AG08396 (cell line): ENCODE measurements at regions not wholly inside any gene's neighbourhood (a gene's known extent, or its start where the extent isn't known, plus 50 kb on each side); places are given as distances from the start of the nearest gene placed in this dataset.

Experiments
- DNase-seq: peaks from one replicate; pipeline ENCODE4 v3.0.0; 2012; ENCODE audit warnings: low spot score, mixed read lengths

DNA sequence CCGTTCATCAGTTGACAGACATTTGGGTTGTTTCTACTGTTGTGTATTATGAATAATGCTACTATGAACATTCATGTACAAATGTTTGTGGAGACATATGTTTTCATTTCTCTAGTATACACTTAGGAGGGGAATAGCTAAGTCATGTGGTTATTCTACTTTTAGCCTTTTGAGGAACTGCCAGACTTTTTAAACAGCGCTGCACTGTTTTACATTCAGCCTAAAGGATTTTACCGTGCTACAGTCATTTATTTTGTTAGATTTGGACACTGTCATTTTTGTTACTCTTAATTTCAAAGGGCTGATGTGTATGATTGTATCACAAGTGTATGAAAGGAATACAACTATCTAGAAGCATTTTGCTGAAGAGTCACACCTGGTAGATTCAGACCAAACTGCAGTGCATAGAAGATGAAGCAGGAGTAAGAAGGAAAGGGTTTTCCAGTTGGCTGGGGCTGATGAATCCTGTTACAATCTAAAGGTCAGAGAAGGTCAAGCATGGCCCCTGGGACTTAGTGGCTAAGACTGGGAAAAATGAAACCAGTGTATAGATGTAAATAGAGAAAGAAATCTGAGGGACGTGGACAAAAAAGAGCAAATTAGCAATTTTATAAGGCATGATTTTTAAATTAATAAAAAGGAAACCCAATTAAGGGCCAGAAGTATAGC is 509.7 kb downstream of the PSAT1 start:
- DNase-seq = no peak

DNA sequence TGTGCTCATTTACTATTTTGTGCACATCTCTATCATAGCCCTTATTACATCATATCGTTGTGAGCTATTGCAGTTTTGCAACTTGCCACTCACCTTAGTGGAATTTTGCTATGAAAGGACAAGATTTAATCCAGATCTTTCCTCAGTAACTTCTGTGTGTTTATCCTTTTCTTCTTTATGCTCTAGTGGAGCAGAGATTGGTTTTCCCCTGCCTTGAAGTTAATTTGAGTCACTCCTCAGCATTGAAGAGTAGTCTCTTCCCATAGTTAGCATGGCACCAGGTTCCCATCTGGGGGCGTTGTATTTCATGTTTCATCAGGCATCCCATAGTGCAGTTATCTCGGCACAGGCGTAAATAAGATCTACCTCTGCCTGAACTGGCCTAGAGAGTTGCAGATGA is 510.4 kb downstream of the PSAT1 start:
- no peak for DNase-seq

DNA sequence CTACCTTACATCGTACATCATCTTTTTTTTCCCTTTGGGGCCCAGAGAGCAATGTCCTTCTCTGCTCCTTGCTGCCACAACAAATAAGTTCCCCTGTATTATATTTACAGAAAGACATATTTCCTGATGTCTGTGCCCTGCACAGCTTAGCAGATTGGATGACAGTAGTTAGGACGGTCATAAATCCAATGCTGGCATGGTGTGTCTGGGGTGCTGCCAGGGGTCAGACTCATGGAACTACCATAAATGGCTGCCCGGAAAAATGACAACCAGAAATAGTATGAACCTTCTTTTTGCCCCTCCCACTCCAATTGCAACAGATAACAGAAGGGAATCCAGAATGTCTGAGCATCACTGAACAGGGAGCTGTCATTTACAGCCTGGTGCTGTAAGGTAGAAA is 511.1 kb downstream of the PSAT1 start:
- DNase-seq = no peak

DNA sequence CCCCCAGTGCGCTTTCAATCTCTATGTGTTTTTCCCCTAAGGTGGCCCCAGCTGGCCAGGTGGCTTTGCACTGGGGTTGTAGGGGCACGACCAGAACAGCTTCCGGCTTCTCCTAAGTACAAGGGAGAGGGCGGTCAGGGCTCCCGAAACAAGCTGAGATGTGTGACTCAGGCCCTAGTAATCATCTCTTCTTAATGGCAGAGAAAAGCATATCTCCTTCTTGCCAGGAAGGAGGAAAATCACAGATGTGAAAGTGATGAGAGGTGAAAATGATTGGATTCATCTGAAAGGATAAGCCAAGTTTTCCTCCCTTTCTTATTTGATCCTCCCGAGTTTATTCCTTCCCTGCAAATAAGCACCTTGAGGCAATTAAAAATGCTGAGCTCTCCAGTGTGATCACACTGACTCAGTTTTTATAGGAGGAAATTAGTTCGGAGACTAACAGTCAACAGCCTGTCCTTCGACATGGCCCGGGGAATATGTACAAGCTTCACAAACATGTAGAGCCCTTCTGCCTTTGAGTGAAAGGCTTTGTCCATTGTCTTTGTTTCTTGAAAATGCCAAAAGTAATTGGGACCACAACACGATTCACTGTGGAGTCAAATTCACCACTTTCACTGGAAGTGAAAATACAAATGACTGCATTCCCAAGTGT is 514.8 kb downstream of the PSAT1 start:
- DNase-seq = peak; percentile 9

DNA sequence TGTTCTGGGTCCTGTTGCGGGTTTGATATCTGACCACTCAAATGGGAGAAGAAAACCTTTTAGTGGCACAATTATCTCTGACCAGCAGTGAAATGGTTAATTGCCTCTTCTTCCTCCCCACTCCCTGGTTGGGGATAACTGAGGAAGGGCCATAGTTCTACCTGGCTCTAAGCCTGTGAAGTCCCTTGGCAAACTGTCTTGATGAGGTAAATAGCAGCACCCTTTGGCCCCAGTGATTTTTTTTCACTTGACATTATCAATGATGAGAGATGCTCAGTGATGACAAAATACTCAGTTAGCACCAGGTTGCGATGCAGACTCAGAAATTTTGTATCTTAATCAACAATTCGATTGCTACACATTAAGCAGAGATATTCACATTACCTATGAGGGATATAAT is 515.7 kb downstream of the PSAT1 start:
- DNase-seq = no peak

DNA sequence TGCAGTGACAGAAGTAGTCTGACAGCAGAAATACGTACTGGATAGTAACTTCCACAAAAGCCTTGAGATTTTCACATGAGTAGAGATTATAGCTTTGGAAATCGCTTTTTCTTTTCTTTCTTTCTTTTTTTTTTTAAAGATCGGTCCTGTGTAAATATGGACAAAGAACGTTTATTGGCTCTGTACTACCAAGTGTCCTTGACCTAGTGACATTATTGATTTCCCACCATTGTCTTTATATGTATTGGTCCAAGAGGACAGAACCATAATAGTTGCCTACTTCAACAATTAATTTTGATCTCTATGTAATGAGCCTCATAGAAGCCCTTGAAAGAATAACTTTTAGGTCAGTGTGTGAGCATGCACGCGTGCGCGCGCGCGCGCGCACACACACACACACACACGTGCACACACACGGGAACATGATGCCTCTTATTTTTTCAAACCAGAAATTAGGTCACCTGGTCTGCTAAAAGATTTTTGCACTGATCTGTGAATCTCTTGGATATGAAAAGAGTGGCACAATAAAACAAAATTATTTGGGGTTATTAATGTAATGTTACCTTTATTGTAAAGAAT is 516.8 kb downstream of the PSAT1 start:
- no peak for DNase-seq

DNA sequence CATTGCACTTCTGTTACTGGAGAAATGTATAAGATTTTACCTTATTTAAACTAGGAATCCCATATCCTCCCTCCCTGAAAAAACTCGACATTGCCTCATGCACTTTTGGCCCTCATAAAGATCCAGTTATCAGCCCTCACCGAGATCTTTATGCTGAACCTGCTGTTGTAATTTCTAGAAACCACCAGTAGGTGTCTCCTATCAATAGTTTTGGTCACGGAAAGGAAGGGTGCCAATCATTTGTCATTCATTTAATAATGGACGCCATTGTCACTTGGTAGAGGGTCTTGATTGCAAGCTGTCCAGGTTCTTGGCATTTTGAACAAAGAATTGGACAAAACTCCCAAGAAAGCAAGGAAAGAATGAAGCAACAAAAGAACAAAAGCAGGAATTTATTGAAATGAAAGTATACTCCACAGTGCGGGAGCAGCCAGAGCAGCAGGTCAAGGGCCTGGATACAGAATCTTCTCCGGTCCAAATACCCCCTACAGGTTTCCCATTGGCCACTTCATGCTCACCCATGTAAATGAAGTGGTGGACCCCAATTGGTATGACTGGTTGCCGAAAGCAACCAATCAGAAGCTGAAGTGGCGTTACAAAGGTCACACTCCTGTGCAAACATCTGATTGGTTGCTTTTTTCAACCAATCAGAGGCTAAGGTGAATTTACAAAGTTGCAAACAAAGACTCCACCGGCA is 524.3 kb downstream of the PSAT1 start:
- peak; percentile 39 for DNase-seq

DNA sequence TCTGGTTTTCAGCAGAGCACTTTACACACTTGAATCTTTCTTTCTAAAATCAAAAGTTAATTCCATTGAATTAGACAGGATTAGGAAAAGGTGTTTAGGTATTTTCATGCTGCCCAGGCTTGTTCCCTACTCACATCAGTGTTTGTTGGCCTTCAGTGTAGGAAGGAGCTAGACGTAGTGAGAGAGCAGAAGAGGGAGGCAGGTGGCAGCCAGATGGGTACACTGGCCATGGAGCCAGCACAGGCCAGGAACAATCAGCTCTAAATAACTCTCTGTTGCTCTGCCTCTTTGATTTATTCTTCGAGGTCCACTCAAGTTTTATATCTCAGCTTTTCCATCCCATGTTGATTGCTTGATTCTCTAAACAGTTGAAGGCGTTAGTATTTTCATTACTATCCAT is 529.6 kb downstream of the PSAT1 start:
- DNase-seq = no peak

DNA sequence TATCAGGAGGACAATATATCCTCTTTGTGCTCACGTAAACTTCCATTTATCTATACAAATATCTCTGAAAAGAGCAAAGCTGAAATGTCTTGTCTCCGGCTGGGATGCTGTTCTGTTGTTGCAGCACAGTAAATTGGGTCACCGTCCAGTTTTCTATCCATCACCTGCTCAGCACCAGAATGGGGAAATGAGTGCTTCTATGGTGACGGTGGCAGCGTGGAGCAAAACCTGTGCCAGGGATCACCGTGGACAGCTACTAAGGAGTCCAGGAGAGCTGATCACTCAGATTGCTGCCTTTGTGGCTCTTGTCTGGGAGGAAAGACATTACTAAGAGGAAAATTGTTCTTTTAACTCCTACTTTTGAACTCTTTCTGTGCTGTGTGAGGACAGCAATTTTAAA is 531.6 kb downstream of the PSAT1 start:
- DNase-seq = no peak

DNA sequence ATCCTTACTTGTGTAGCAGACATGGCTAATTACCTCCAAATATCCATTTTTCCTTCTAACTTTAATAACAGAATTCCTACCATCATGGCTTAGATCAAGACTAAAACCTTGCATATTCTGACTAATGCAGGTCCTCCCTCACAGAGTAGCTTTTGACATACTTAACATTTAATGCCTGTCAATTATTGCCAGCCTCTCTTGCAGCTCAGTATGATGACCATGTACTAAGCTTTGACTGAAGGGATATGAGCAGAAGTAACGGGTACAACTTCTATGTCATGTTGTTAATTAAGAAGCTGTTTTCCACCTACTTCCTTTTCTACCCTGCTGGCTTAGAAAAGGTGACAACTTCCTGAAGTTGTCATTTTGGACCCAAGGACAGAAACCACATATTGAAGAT is 533.4 kb downstream of the PSAT1 start:
- no peak for DNase-seq

DNA sequence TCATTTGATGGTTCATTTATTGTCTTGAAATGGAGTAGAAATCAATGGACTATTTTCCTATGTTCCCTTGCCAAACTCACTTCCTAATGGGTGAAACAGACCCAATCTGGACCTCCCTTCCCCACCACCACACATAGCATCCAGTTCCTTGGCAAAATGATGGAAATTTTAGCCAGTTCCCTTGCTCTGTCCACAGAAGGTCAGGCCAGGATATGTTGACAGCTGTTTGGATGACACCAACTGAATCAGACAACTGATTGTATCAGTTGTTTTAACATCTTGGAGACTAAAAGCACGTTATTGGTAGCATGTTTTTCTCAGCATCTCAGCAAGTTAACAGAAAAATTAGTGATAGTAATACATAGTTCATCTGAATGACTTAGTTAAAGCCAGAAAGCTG is 534.8 kb downstream of the PSAT1 start:
- DNase-seq = no peak

DNA sequence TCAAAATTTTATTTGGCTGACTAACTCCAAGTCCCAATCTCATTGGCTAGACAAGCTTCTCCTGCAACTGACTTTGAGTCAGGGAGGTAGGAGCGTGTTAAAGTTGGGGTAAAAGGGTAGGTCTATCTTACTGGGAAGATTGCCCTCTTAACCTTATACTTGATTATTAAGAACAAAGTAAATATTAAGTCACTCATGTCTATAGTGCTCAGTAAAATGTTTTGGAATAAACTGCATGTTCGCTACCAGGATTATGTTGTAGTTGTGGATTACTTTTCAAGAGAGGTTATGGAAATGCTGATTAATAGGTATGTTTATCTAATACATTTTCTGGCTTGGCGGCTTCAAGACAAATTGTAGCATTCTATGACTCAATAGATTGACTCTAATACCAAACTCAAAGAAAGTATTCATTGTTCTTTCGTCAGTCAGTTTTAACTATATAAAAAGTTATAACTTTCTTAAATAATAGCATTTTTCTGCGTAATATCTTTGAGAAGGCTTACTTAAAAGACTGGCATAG is 539.1 kb downstream of the PSAT1 start:
- no peak for DNase-seq

DNA sequence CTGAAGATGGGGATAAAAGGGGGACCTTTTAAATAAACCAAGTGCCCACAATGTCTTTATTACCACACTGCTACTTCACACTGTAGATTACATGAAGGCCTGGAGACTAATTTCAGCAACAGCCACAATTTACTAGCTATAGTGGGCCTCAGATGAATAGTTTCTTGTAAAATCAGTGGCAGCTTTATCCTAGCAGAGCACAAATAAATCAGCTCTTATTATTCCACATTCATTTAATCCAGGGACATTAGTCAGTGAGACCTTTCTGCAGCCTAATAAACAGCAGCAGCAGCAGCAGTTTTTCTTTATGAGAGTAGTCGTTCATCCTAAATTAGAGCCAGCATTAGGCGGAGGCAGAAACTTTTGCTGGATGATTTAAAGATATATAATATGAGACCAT is 542.3 kb downstream of the PSAT1 start:
- no peak for DNase-seq

DNA sequence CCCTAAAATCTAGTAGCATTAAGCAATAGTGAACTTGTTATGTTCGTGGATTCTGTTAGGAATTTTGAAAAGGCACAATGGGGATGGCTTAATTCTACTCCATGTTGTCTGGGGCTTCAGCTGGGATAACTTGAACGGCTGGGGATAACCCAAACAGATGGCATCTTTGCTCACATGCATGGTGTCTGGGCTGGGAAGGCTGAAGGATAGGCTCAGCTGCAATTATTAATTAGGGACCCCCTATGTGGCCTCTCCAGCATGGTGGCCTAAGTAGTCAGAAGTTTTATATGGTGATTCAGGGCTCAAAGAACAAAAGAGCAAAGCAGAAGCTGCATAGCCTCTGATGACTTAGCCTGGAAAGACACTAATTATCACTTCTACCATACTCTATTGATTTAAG is 551.1 kb downstream of the PSAT1 start:
- no peak for DNase-seq

DNA sequence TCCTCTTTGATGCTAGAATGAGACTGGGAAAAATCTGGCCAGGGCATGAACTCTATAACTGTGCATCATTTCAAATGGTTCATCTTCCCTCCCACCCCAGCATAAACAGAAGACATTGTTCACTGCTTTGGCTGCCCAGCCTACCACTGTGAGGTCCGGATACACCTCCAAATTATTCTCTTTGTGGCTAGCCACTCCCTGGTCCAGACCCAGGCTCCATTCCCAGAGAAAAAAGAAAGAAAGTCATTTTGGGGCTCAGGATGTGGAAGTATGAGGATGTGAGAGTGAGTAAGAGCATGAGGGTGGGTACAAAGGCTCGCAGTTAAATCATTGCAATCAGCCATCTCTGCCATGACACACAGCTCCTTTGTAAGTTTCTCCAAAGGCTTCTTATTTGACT is 559.2 kb downstream of the PSAT1 start:
- DNase-seq = no peak

DNA sequence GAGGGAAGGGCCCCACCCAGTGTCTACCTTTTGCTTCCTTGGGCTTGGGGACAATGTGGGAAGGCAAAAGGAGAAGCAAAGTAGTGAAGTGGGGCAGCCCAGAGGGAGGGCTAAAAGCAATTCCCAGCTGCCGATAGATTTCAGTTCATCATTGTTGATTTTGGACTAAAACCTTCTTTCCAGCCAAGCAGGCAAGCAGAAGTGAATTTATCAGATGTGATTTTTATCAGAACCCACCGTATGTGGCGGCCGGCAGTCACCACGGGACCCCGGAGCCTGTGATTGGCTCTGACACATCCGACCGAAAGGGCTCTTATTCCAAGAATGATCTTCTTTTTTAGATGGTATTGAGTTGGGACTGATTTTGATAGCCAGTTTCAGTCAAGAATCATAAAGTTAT is 559.9 kb downstream of the PSAT1 start:
- no peak for DNase-seq

DNA sequence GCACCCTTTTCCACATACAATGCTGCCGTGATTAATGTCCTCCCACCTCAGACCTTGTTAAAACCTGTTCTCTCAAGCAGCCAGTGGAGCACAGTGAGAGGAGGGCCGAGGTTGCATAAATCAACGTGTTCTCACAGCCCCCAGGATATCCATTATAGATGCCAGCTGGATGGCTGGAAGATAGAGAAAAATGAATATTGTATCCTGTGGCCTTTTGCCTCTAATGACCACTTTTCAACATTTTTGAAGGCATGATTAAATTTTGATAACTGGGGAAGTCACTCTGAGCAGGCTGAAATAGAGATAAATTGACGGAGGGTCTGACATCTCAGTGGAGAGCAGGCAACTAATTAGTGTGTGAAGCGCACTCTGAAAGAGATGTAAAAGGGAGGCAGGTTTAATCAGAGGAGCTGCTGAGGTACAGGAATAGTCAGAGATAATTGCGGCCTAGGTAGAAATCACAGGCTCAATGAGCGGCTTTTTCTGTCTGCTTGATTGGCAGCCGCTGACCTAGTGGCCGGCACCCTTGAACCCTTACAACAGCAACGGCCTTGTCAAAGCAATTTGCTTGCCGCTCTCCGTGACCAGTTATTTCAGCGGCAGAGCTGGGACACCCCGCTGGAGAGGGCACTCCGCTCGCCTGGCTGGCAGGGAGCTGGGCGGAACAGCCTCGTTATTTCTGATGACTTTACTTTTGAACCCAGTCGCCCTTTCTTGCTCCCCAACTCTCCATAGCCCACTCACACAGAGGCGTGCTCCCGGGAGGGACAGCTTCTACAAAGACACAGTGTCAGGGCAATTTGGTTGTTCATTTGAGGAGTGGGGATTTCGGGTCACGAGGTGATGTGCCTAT is 560.7 kb downstream of the PSAT1 start:
- no peak for DNase-seq

DNA sequence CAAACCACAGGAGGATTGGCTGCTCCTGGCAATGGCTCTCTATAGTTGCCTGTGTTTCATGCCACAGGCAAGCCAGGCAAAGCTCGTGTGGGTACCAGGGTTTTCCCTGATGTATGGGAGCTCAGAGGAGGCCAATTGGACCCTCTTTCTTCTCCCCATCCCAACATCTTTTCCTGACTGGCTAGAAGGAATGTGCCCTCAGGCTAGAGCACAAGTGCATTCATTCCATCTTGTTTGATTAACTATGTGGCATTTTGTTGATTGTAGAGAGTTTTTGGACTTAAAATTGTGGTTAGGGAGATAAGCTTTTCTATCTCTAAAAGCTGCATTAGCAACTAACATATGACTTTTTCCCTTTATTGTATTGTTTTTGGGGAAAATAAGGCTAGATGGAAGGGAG is 561.3 kb downstream of the PSAT1 start:
- DNase-seq = no peak

DNA sequence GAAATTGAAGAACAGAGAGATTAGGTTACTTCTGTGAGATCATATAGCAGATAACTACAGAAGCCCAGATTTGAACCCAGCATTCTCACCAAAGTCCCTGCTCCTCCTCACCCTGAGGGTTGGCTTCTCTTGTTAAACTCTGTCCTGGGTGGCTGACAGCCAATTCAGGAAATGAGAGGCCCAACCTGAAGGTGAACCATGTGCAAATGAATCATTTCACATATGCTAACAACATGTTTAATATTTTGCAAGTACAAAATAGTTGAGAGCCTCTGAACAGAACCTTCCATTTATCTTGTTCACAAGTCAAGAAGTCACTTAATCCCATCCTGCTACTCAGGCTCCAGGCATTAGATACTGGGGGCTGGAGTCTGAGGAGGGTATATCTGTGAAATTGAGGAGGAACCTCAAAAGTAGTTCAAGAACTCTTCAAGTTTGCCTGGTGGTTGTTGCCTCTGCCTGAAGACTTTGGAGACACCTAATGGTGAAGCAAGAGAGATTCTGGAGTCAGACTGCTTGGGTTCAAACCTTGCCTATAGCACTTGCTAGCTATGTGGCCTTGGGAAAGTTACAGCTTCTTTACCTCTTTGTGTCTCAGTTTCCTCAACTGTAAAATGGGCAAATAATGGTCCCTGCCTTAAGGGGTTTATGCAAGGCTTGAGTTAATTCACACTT is 564.0 kb downstream of the PSAT1 start:
- DNase-seq = no peak

DNA sequence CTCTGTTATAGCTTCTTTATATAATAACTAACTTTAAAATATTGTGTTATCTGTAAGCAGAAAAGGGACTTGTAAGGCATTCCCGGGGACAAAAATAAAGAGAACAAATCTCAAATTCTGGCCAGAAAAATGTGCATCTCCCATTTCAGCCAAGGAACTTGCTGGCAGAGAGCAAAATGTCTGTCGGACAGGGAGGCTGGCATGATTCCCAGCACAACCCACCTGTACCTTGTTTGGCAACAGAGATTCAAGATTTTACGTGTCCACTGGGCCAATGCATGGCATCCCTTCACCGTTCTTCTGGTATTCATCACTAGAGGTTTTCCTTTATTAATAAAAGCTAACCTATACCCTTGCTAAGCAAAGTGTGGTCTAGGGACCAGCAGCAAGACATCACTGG is 566.6 kb downstream of the PSAT1 start:
- no peak for DNase-seq

DNA sequence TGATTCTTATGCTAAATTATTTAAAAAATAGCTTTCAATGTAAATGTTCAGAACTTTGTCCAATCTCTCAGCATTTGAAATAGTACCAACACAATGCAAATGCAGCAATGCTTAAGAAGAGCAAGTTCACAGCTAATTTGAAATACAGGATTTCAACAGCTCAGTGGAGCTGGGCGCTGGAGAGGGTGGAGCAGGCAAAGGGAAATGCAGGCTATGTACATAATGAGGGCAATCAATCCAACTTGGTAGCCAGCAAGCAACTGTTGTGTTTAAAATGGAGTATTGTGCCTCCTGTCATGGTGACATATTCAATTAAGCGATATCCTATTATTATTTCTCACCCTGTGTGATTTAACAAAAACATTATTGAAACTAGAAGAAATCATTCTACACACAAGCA is 568.8 kb downstream of the PSAT1 start:
- DNase-seq = no peak
